ENCODE measurements at regions not wholly inside any gene's neighbourhood (a gene's known extent, or its start where the extent isn't known, plus 50 kb on each side); places are given as distances from the start of the nearest gene placed in this dataset.
"Not testable (repeated sequence)": the region's sequence is repeated elsewhere in the genome, so short reads cannot be mapped to it uniquely, and the experiment has no call there.

DNA sequence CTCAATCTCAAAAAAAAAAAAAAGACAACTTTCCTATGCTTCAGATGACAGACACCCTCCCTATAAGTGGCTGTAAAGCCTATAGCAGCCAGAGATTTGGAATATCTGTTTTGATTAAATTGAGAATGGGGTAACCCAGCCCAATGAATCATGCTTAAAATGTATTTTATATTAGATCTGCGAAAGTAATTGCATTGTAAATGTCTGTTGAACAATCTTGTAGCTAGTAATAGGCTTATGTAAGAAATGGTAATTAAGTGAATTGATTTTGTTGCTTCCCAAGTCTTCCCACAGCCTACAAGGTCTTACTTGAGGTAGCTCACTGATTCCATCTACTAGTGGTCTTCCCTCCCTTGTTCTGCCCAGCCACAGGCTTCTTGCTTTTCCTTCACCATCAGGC, 590.7 kb downstream of the ACTL7B start:
- TF ChIP-seq, protein P1, sequence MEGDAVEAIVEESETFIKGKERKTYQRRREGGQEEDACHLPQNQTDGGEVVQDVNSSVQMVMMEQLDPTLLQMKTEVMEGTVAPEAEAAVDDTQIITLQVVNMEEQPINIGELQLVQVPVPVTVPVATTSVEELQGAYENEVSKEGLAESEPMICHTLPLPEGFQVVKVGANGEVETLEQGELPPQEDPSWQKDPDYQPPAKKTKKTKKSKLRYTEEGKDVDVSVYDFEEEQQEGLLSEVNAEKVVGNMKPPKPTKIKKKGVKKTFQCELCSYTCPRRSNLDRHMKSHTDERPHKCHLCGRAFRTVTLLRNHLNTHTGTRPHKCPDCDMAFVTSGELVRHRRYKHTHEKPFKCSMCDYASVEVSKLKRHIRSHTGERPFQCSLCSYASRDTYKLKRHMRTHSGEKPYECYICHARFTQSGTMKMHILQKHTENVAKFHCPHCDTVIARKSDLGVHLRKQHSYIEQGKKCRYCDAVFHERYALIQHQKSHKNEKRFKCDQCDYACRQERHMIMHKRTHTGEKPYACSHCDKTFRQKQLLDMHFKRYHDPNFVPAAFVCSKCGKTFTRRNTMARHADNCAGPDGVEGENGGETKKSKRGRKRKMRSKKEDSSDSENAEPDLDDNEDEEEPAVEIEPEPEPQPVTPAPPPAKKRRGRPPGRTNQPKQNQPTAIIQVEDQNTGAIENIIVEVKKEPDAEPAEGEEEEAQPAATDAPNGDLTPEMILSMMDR (IDR thresholded peaks at IDR 0.05) = no peak
- no peak overlapping the region for H3K27ac ChIP-seq
- DNase-seq (ENCODE audit: low spot score) = no peak
- H3K4me3 ChIP-seq = no peak overlapping the region

DNA sequence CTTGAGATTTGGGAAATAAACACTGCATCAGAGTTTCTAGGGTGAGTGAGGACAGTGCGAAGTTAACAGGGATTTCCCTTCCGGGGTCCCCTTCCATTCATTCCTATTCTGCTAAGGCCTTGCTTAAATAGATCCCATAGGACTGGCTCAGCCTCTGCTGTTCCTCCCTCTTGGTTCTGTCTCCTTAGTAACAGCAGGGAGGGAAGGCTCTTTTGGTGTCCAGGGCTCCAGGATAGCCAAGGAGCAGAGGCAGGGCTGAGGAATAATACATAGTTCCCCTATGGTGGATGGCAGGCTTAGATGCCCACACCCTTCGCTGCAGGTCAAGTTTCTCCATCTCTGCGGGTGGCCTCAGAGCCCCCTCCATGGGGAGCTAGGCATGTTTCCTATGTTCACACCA, 591.7 kb downstream of the ACTL7B start:
- no peak for DNase-seq (ENCODE audit: low spot score)
- no peak overlapping the region for H3K27ac ChIP-seq
- no peak overlapping the region for H3K4me3 ChIP-seq
- TF ChIP-seq, protein P1 (IDR thresholded peaks at IDR 0.05) = no peak

DNA sequence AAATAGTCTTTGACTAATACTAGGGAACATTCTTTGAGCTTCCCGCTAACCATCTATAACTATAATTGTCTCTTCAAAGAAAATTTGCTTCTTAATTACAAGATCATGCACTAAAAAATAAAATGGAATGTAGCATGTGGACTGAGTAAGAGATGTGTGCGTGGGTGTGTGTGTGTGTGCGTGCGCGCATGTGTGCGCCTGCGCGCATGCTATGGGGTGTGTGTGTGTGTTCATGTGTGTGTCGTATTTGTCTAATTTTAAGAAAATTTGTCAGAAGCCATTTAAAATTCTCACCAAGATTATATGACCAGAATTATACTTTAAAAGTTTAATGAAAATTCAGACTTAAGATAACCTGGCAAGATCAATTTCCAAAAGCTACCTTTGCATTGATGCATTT, 593.0 kb downstream of the ACTL7B start:
- DNase-seq (ENCODE audit: low spot score) = no peak
- no peak overlapping the region for H3K27ac ChIP-seq
- H3K4me3 ChIP-seq = no peak overlapping the region
- TF ChIP-seq, protein P1 (IDR thresholded peaks at IDR 0.05) = no peak

DNA sequence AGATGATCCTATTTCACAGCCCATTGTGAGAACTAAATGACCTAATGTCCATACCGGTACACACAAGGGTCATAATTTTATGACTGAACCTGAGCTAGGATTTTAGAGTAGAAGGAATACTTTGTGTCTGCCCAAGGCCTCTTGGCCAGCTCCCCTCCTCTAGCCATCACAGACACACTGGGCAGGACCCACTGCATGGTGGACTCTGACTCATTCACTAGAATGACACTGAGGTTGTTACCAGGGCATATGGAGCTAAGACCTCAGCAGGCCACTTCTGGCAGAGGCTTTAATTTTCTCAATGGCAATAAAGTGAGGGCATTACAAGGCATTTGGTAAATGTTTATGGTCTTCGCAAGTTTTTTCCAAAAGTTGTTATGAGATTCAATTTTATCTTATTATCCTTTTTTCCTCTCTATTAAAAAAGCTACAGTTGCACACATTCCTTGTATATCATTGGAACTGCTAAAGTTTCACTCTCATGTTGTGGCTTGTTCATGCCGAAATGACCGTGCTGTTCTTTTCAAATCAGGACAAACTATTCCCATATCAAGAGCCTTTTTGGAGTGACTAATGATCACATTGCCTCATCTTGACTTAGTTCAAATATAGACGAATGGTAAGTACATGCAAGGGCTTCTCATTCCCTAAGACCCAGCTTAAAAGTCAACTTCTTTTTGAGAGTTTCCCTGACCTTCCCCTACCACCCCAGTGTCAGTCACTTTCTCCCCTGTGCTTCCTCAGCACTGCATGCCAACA, 595.7 kb downstream of the ACTL7B start:
- Histone ChIP-seq H3K27ac (no peak overlapping the region), H3K4me3 (no peak overlapping the region)
- TF ChIP-seq, protein P1 (IDR thresholded peaks at IDR 0.05) = no peak
- DNase-seq (ENCODE audit: low spot score) = no peak

DNA sequence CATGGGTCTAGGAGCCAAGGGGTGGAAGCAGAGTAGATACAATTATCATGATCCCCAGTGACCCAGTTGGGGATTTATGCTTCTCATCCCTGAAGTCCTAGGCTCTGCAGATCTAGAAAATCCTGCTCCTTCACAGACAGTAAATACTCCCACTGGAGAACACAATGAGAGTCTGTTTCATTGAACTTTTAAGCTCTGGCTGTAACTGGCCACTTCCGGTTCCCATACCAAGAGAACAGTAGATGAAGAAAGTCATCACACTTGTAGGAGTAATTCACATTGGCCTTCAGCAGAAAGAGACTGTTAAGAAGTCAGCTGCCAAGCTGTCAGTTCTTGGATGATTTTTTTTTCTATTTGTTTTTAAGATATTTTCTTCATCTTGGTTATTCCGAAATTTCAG, 597.1 kb downstream of the ACTL7B start:
- DNase-seq (ENCODE audit: low spot score) = no peak
- TF ChIP-seq, protein P1 (IDR thresholded peaks at IDR 0.05) = no peak
- Histone ChIP-seq H3K4me3 (no peak overlapping the region), H3K27ac (no peak overlapping the region)

DNA sequence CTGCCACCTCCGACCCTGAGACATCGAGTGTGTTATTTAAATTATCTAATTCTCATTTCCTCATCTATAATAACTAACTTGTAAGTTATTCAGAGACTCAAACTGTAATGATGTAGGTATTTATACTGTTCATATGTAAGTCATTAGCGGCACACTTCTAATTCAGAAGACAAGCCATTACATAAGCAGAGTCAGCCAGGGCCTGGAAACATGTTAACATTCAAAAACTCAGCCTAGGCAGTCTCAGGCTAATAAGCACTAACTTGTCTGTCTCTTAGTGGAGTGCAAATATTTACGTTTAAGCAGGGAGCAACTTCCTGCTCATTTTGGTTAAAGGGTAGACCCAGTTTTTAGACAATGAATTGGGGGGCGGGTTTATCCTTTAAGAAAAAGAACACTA, 598.4 kb downstream of the ACTL7B start:
- DNase-seq (ENCODE audit: low spot score) = no peak
- Histone ChIP-seq H3K27ac (no peak overlapping the region), H3K4me3 (no peak overlapping the region)
- TF ChIP-seq, protein P1 (IDR thresholded peaks at IDR 0.05) = no peak

DNA sequence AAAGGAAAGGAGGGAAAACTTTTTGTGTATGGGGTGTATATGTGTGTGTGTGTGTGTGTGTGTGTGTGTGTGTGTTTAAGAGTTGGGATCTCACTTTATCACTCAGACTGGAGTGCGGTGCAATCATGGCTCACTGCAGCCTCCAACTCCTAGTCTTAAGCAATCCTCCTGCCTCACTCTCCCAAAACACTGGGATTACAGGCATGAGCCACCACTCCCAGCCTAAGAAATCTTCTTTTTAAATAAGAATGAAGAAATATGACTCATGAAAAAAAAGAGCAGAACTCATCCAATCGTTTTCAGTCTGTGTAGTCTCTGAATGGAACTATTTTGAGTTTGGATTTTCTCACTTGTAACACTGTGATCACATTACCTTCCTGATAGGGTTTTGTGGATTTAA, 601.5 kb downstream of the ACTL7B start:
- TF ChIP-seq, protein P1 (IDR thresholded peaks at IDR 0.05) = no peak
- H3K27ac ChIP-seq = no peak overlapping the region
- no peak overlapping the region for H3K4me3 ChIP-seq
- DNase-seq (ENCODE audit: low spot score) = no peak

DNA sequence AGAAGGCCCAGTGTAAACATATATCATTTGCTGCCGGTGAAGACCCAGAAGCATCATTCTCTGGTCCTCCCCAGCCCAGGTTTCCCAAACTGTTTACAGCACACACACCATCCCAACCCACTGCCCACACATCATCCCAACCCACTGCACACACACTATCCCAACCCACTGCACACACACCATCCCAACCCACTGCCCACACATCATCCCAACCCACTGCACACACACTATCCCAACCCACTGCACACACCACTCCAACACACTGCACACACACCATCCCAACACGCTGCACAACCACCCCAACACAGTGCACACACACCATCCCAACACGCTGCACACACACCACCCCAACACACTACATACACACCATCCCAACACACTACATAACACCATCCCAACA, 608.4 kb downstream of the ACTL7B start:
- not testable (repeated sequence) for H3K27ac ChIP-seq; DNase-seq (ENCODE audit: low spot score); H3K4me3 ChIP-seq
